NCI-H82 treated with DMSO at 0.1 percent for 48 hours (cell line): ENCODE measurements at regions not wholly inside any gene's neighbourhood (a gene's known extent, or its start where the extent isn't known, plus 50 kb on each side); places are given as distances from the start of the nearest gene placed in this dataset.

ENCODE experiments used
- DNase-seq: peaks from one replicate; lab custom pipeline; 2025; ENCODE audit not compliant: unreplicated experiment; lab: John Stamatoyannopoulos, UW

DNA sequence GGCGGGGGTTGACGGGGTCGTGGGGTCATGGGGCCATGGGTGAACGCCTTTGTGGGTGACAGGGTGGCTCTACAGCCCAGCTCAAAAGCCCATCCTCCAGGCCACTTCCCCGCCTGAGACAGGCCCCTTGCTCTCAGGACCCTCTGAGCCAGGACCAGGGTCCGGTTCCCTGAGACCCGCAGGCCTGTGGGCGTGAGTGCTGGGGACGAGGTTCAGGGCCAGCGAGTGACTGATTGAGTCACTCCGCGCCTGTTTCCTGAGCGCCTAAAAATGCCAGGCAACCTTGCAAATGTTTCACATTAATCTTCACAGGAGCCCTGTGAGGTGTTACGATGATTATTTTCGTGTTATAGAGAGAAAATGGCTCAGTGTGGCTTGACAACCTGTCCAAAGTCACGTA is 97.8 kb downstream of the ZNF674 start:
- no peak for DNase-seq

DNA sequence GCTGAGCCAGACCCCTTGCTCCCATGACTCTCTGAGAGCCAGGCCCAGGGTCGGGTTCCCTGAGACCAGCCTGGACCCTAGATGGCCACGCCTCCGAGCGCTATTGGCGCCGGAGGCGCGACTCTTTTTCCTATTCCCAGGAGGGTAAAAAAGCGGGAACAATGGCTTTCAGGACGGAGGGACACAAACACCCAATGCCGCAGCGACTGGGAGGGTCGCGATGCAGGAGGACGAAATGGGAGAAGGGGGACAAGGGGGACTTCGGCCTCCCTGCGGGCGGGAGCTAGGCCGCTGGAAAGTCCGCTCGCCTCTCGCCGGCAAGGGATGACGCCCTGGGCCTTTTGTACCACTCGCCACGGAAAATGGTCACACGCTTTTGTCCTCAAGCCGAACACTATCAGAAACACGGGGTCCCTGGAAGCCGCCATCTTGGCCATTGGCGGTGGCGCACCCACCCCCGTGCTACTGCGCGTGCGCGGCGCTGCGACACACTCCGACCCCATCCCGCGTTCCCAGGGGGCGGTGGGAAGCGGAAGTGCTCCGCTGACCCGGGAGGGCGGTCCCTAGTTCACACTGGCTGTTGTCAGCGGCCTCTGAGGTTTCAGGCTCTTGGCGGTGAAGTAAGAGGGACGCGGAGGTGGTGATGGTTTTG is 98.4 kb downstream of the ZNF674 start:
- DNase-seq, result peak; percentile 66

DNA sequence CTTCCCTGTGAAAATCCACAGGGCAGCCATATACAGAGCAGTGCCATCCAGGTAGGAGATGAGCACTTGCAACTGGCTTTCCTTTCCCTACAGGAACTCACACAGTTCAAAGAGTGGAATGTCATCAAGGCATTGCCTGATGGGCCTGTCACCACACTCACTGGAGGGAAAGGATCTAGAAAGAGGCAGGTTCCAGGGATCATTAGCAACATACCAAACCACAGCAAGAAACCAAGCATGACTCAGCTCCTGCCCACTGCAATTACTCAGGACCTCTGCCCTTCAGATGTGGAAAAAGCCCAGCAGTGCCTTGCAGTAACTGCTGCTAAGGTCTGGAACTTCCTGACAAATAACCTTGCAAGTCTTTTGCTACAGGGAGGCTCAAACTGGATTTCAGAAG is 101.2 kb downstream of the ZNF674 start:
- no peak for DNase-seq

DNA sequence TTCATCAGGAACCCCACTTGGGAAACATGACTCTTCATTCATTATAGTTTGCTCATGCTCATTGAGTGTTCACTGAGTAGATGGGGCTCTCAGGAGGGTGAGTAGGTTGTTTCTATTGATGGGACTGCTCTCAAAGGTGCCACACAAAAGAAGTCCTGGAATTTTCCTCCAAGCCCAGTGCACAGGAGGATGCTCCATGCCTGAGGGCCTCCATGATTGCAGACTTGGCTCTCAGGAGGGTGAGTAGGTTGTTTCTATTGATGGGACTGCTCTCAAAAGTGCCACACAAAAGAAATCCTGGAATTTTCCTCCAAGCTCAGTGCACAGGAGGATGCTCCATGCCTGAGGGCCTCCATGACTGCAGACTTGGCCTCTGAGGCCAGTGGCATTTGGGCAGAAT is 108.5 kb downstream of the ZNF674 start:
- DNase-seq, result no peak

DNA sequence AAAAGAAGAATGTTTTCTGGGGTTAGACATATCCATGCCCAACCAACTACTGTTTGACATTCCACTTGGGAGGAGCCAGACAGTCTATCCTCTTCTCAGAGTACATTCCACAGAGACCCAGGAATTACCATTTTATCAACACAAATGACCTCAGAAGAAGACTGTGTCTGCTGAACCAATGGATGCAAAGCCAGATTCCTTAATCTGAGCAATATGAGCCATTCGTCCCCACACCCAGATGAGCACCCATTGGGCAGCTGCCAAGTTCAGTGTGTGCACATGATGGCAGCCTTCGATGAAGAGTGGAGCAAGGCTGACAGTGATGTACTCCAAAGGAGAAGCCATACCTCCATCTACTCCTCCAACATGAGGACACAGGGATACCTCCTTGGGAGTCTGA is 111.3 kb downstream of the ZNF674 start:
- DNase-seq, result no peak

DNA sequence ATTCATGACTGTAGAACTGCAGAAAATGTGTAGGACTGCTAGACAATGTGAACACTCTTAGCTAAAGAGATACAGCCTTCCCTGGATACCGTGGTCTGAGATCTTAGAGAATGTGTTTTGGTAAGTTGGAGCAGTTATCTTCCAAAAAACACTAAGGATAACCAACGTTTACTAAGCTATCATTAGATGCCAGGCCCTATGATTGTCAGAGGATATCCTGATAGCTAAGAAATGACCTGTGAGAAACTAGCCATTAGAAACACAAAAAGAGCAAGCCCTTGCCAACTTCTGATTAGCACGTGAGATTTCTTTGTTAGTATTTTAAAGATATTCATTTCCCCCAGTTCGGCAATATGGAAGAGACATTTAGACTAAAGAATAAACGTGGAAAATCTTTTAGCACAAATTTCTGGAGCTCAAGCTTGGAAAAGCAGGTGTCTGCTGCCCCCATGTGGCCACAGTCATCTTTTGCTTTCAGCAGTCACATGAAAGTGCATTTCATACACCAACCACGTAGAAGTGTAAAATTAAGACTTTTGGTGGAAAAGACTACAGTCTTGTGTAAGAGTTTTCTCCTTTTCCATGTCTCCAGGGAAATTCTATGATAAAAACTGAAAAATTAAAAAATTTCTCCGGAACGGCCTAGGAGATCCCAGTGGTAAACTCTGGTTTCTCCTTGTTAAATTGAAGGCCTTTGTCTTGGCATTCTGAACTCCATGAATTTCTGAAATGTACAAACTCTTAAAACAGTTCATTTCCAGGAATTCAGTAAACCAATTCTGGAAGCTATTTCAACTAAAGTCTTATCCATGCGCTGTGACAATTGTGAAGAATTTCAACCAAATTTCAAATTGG is 136.4 kb downstream of the ZNF674 start:
- no peak for DNase-seq

DNA sequence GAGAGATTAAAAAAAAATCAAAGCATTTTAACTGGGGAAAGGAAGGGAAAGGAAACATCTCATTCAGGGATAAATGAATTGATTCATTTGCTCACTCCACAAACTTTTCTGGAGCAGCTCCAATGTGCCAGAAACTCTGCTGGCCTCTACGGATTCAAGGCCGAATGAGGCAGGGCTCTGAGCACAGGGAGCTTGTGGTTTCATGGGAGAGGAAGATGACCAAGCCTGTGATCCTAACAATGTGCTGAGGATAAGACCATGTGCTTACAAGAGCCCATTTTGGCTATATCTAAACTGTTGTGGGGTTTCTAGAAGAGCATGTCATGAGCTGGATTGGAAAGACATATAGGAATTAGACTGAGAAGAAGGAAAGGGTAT is 137.5 kb downstream of the ZNF674 start:
- no peak for DNase-seq

DNA sequence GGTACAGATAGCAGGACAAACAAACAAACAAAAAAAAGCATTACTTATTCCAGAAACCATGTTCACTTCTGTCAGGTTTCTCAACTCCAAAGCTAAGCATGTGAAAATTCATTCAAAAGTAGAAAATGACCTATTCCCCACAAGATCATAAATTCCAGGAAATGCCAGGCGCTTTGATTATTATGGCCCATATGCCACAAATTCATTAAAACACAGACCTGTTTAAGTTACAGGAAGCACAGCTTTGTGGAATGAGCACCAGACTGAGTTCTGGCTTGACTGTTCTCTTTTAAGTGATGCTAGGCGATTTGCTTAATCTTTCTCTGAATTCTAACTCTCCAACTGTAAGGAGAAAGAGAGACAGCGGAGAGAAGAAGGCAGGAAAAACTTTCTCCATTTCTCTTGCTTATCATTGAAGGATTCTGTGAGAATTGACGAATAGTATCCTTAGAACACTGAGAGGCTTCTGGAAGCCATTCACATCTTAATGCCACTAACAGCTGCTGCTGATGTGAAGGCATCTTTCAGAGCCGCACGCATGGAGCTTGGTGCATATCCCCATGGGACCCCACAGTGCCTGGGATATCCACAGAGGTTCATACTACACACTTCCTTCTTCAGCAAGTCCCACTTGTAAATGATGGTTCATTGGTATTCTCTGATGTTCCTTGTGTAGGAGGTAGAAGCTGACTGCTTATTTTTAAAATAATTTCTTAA is 138.0 kb downstream of the ZNF674 start:
- no peak for DNase-seq

DNA sequence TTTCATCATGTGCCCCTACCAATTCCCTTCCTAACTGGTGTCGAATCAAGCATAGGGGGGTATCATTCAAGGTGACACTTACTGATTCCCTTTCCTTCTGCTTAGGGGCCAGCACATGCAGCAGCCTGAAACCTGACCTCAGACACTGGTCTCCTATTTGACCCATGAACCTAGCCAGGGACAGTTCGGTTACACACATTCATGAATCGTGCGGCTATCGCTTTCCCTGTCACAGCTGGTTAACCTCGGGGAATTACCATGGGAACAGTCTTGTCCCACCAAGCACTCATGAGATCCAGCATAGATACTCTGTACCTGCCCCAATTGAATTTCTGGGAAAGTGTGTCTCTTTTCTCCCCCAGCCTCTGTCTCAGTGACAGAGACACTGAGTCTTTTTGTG is 140.4 kb downstream of the ZNF674 start:
- no peak for DNase-seq

DNA sequence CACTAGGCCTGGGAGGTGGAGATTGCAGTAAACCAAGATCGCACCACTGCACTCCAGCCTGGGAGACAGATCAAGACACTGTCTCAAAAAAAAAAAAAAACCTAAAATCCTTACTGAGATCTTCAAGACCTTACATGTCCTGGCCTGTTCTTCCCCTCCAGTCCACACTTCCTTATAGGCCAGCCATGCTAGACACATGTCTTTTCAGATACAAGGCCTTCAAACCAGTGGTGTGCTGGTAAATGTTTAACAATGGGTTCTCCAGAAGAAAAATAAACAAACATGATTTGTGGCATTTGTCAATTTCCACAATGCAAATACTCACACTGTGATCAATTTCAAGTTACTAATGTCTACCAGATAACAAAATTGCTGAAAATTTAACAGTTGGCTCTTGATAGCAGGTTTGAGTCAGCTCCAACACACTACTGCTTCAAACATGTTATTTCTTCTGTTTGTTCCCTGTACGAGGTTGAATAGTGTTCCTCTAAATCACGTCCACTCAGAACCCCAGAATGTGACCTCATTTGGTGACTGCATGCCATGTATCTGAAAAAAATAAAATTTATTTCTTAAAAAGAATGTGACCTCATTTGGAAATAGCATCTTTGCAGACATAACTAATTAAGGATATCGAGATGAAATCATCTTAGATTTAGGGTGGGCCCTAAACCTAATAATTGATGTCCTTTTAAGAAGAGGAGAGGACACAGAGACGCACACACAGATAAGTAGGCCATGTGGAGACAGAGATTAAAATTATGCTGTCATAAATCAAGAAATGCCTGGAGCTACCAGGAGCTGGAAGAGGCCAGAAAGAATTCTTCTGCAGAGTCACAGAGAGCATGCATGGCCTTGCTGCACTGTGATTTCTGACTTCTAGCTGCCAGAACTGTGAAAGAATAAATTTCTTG is 144.4 kb downstream of the ZNF674 start:
- no peak for DNase-seq

DNA sequence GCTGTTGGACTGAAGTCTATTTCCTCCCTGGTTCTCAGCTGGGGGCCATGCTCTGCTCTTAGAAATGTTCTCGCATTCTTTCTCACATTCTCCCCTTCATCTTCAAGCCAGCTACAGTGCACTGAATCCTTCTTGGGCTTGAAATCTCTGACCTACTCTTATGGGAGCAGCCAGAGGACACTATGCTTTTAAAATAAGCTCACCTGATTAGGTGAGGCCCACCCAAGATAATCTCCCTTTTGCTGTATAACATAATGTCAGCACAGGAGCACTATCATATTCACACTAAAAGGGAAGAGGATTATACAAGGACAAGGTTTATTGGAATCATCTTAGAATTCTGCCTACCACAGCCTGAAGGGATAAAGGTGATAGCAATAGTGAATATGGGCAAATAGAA is 146.3 kb downstream of the ZNF674 start:
- DNase-seq, result no peak

DNA sequence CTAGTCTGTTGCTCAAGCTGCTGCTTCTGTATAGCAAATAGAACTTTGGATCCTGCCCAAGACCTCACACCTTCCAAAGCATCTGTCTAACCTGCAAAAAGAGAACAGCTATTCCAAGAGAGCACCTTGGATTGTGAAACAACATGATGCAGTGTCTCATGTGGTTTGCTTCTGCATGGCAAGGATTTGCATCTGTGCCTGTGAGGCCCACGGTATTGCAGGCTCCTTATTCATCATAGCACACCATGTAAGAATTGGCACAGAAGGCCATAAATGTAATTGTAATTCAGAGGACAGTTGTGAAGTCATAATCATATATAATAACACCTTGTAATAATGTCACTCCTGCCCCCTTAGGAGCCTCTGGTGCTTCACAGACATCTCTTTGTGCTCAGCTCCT is 147.1 kb downstream of the ZNF674 start:
- DNase-seq, result no peak

DNA sequence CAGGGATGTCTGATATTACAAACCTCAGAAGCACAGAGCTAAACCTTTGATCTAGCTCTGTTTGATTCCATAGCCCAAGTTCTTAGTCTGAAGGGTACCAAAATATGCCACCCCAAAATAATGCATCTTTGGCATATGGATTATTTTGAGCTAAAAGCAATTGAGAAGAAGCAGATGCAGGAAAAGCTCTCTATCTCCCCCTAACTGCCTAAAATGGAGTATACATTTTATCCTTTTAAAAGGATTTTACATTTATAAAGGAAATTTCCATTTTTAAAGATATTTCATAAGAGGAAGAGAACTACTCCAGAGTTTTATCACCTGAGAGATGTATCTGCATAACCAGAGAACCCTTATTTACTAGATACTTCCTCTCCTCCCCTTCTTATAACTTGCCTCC is 158.7 kb downstream of the ZNF674 start:
- DNase-seq, result no peak

DNA sequence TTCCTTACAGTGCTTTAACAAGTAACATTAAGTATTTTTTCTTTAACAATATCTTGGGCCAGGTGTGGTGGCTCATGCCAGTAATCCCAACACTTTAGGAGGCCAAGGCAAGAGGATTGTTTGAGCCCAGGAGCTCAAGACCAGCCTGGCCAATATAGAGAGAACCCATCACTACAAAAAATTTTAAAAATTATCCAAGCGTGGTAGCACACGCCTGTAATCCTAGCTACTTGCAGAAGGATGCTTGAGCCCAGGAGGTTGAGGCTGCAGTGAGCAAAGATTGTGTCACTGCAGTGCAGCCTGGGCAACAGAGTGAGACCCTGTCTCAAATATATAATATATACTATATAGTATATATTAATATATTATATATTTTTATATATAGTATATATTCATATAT is 162.2 kb downstream of the ZNF674 start:
- no peak for DNase-seq

DNA sequence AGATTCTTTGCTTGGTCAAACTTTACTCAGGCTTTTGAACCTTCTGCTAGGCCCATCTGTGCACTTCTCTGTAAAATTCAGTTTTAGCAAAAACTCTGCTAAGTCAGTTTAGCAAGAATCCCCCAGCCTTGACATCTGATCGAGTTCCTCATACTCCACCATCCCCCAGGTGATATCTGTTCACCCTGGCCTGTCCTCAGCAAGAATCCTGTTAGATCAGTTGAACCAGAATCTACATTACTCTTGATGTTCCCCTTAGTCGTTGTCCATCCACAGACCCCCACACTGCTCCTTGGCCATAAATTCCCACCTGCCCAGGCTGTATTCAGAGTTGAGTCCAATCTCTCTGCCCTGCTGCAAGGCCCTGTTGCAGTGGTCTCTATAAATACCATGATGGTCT is 162.6 kb downstream of the ZNF674 start:
- DNase-seq, result no peak

DNA sequence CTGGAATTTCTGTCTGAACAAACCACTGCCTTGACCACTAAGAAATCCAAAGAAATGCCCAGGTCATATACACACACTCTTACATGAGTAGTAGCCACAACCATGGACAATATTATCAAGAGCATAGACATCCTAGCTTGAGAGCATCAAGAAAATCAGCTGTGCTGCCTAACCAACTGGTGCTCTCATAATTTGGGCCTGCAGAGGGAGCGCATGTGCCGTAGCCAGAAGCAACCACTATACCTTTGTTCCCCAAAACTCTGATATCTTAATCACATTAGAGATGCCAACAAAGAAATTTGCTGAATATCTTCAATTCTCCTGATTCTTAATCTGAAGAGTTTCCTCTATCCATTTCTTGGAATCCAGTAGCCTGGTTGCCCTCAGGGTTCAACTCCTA is 163.6 kb downstream of the ZNF674 start:
- no peak for DNase-seq

DNA sequence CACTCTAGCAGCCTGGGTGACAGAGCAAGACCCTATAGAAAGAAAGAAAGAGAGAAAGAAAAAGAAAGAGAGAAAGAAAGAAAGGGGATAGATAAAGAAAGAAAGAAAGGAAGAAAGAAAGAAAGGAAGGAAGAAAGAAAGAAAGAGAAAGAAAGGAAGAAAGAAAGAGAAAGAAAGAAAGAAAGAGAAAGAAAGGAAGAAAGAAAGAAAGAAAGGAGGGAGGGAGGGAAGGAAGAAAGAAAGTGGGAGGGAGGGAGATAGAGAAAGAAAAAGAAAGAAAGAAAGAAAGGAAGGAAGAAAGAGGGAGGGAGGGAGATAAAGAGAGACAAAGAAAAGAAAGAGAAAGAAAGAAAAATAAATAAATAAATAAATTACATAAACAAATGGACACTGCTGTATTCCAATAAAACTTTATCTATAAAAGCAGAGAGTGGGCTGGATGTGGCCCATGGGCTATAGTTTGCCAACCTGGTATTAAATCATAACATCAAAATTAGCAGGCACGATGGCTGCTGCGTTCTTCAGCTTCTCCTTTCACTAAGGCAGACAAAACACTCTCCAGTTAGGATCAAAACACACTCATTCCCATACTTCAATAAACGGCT is 165.0 kb downstream of the ZNF674 start:
- no peak for DNase-seq

DNA sequence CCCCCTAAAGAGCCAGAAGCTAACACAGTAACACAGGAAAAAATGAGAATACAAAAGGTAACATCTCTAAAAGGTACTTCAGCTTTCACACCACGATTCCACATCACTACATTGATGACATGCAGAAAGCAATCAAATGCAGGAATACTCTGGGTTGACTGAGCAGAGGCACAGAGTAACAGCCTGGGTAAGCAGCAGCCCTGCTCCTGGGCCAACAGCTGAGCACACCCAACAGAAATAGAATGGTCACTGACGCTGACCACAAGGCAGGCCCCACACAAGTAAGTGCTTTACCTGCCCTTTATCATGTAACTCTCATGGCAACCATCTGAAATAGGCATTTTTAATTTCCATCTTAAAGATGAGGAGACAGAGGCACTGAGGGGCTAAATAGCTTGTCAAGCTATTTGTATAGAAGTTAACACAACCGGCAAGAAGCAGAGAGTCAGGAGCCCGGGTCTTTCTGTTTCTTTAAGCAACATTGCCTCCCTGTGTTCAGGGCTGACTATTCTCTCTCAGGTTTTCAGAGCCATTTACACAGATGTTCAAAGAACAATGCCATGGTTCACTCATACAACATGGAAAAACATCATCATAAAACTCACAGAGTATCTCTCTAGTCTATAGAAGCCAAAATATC is 168.9 kb downstream of the ZNF674 start:
- peak; percentile 23 for DNase-seq

DNA sequence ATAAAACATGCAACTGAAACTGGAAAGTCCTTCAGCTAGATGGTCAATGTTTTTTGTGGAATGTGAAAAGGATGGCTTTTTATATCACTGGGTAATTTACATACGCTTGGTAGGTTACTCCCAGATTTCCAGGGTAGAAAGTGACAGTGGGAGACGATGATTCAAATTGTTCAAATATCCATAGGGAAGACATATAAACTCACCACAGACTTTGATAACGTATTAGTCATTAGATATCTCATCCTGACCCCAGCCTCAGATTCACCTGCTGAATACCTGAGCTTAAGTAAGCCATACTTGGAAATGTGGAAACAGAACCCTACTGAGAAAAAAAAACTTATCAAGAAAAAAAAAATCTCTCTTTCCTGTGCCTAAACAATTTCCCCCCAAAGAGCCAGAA is 169.4 kb downstream of the ZNF674 start:
- DNase-seq, result no peak

DNA sequence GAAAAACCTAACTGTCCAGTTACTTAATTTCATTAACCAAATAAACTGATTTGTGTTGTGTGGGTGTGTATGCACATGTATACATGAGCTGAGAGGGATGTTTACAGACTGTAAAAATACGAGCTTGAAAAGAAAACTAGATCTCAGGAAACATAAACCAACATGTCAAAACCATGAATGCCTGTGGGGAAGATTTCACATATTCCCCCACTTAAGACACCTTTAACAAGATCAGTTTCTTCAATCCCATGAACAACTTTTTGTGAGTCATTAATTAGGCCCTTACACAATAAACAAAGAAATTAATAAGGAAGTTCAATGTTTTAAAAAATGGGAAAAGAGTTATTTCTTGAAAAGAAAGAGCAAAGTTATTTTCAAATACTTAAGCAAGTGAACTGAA is 170.8 kb downstream of the ZNF674 start:
- no peak for DNase-seq
